ENCODE measurements at regions not wholly inside any gene's neighbourhood (a gene's known extent, or its start where the extent isn't known, plus 50 kb on each side); places are given as distances from the start of the nearest gene placed in this dataset.

GRCh38 chrX:146259207-146259606 is 441.6 kb downstream of the SLITRK2 start:
- TF ChIP-seq CTCF (IDR thresholded peaks at IDR 0.05): no peak
- intact Hi-C loops (cut with DNase I; ENCODE audit: low total_unique reads): no loop called here
- Histone ChIP-seq H3K36me3 (no peaks in the 10 kb centered on the region), H3K27me3 (no peaks in the 10 kb centered on the region), H3K4me1 (no peaks in the 10 kb centered on the region), H3K4me3 (no peak overlapping the region), H3K9me3 (no peaks in the 10 kb centered on the region), H3K27ac (no peak overlapping the region)
- DNase-seq: no peak

GRCh38 chrX:146264763-146265375 is 447.2 kb downstream of the SLITRK2 start:
- H3K4me1 ChIP-seq: no peaks in the 10 kb centered on the region
- no peaks in the 10 kb centered on the region for H3K27me3 ChIP-seq
- no peaks in the 10 kb centered on the region for H3K9me3 ChIP-seq
- intact Hi-C loops (cut with DNase I; ENCODE audit: low total_unique reads): no loop called here
- TF ChIP-seq CTCF (IDR thresholded peaks at IDR 0.05): no peak
- H3K4me3 ChIP-seq: no peak overlapping the region
- H3K36me3 ChIP-seq: no peaks in the 10 kb centered on the region
- DNase-seq: no peak
- no peak overlapping the region for H3K27ac ChIP-seq

- Histone ChIP-seq H3K27me3 (no peaks in the 10 kb centered on the region), H3K4me1 (no peaks in the 10 kb centered on the region), H3K9me3 (no peaks in the 10 kb centered on the region), H3K36me3 (no peaks in the 10 kb centered on the region), H3K4me3 (no peak overlapping the region), H3K27ac (no peak overlapping the region)
- intact Hi-C loops (cut with DNase I; ENCODE audit: low total_unique reads): no loop called here
- TF ChIP-seq CTCF (IDR thresholded peaks at IDR 0.05): no peak
- DNase-seq: no peak
These were observed 460.8 kb downstream of the SLITRK2 start for GRCh38 chrX:146278381-146278780.

Data from tibial artery (tissue), 4 donors.